ENCODE measurements at regions not wholly inside any gene's neighbourhood (a gene's known extent, or its start where the extent isn't known, plus 50 kb on each side); places are given as distances from the start of the nearest gene placed in this dataset.

GRCh38 chr4:18593297-18594002 lies 571.9 kb upstream of the LCORL start:
- no peaks in the 10 kb centered on the region for H3K9me3 Mint-ChIP-seq
- H3K4me1 Mint-ChIP-seq (ENCODE audit: low read depth), result peaks cover 8% of the 10 kb centered on the region
- no peak overlapping the region for H3K27ac Mint-ChIP-seq
- H3K4me3 Mint-ChIP-seq, result no peak overlapping the region
- intact Hi-C loops (cut with micrococcal nuclease), result loop anchor here (1.0 to 5.0 kb wide), 6 partner anchors 659 to 1044 kb away; partner anchors contain the start of gene MED28
- DNase-seq (ENCODE audit: low spot score), result peak; percentile 14
- H3K27me3 Mint-ChIP-seq (ENCODE audit: insufficient read depth), result no peaks in the 10 kb centered on the region
- H3K36me3 Mint-ChIP-seq (ENCODE audit: low read depth), result no peaks in the 10 kb centered on the region

GRCh38 chr4:18582841-18583240 lies 561.3 kb upstream of the LCORL start:
- H3K36me3 Mint-ChIP-seq (ENCODE audit: low read depth), result no peaks in the 10 kb centered on the region
- H3K4me1 Mint-ChIP-seq (ENCODE audit: low read depth), result no peaks in the 10 kb centered on the region
- no peaks in the 10 kb centered on the region for H3K9me3 Mint-ChIP-seq
- intact Hi-C loops (cut with micrococcal nuclease), result no loop called here
- no peak overlapping the region for H3K4me3 Mint-ChIP-seq
- no peak overlapping the region for H3K27ac Mint-ChIP-seq
- DNase-seq (ENCODE audit: low spot score), result no peak
- no peaks in the 10 kb centered on the region for H3K27me3 Mint-ChIP-seq (ENCODE audit: insufficient read depth)

- intact Hi-C loops (cut with micrococcal nuclease), result no loop called here
- no peaks in the 10 kb centered on the region for H3K27me3 Mint-ChIP-seq (ENCODE audit: insufficient read depth)
- no peak overlapping the region for H3K4me3 Mint-ChIP-seq
- H3K27ac Mint-ChIP-seq, result no peak overlapping the region
- H3K36me3 Mint-ChIP-seq (ENCODE audit: low read depth), result no peaks in the 10 kb centered on the region
- no peak for DNase-seq (ENCODE audit: low spot score)
- no peaks in the 10 kb centered on the region for H3K4me1 Mint-ChIP-seq (ENCODE audit: low read depth)
- H3K9me3 Mint-ChIP-seq, result no peaks in the 10 kb centered on the region
These were observed 556.8 kb upstream of the LCORL start for GRCh38 chr4:18578307-18578706.

GRCh38 chr4:18572481-18572880 lies 550.9 kb upstream of the LCORL start:
- no peak overlapping the region for H3K27ac Mint-ChIP-seq
- H3K27me3 Mint-ChIP-seq (ENCODE audit: insufficient read depth), result no peaks in the 10 kb centered on the region
- intact Hi-C loops (cut with micrococcal nuclease), result no loop called here
- DNase-seq (ENCODE audit: low spot score), result no peak
- H3K4me1 Mint-ChIP-seq (ENCODE audit: low read depth), result no peaks in the 10 kb centered on the region
- H3K36me3 Mint-ChIP-seq (ENCODE audit: low read depth), result no peaks in the 10 kb centered on the region
- H3K9me3 Mint-ChIP-seq, result no peaks in the 10 kb centered on the region
- no peak overlapping the region for H3K4me3 Mint-ChIP-seq

- DNase-seq (ENCODE audit: low spot score), result no peak
- Mint-ChIP-seq H3K4me3 (no peak overlapping the region), H3K9me3 (no peaks in the 10 kb centered on the region), H3K27me3 (ENCODE audit: insufficient read depth) (no peaks in the 10 kb centered on the region), H3K27ac (no peak overlapping the region), H3K4me1 (ENCODE audit: low read depth) (no peaks in the 10 kb centered on the region), H3K36me3 (ENCODE audit: low read depth) (no peaks in the 10 kb centered on the region)
- intact Hi-C loops (cut with micrococcal nuclease), result no loop called here
These were observed 549.8 kb upstream of the LCORL start for GRCh38 chr4:18571301-18571761.

- H3K27me3 Mint-ChIP-seq (ENCODE audit: insufficient read depth), result no peaks in the 10 kb centered on the region
These were observed 548.8 kb upstream of the LCORL start for GRCh38 chr4:18570370-18570769.

GRCh38 chr4:18568600-18568999 lies 547.0 kb upstream of the LCORL start:
- no peaks in the 10 kb centered on the region for H3K27me3 Mint-ChIP-seq (ENCODE audit: insufficient read depth)
- intact Hi-C loops (cut with micrococcal nuclease), result no loop called here
- H3K36me3 Mint-ChIP-seq (ENCODE audit: low read depth), result no peaks in the 10 kb centered on the region
- no peaks in the 10 kb centered on the region for H3K4me1 Mint-ChIP-seq (ENCODE audit: low read depth)
- H3K4me3 Mint-ChIP-seq, result no peak overlapping the region
- no peak overlapping the region for H3K27ac Mint-ChIP-seq
- no peak for DNase-seq (ENCODE audit: low spot score)
- peaks cover 4% of the 10 kb centered on the region for H3K9me3 Mint-ChIP-seq

More at GRCh38 chr4:18570370-18570769, 548.8 kb upstream of the LCORL start:
- intact Hi-C loops (cut with micrococcal nuclease), result no loop called here
- Mint-ChIP-seq H3K9me3 (peaks cover 4% of the 10 kb centered on the region), H3K4me1 (ENCODE audit: low read depth) (no peaks in the 10 kb centered on the region), H3K36me3 (ENCODE audit: low read depth) (no peaks in the 10 kb centered on the region), H3K27ac (no peak overlapping the region), H3K4me3 (no peak overlapping the region)
- no peak for DNase-seq (ENCODE audit: low spot score)

GRCh38 chr4:18566970-18567799 lies 545.6 kb upstream of the LCORL start:
- H3K36me3 Mint-ChIP-seq (ENCODE audit: low read depth), result no peaks in the 10 kb centered on the region
- DNase-seq (ENCODE audit: low spot score), result no peak
- peaks cover 6% of the 10 kb centered on the region for H3K9me3 Mint-ChIP-seq
- H3K27ac Mint-ChIP-seq, result no peak overlapping the region
- no peaks in the 10 kb centered on the region for H3K4me1 Mint-ChIP-seq (ENCODE audit: low read depth)
- H3K27me3 Mint-ChIP-seq (ENCODE audit: insufficient read depth), result no peaks in the 10 kb centered on the region
- no peak overlapping the region for H3K4me3 Mint-ChIP-seq
- intact Hi-C loops (cut with micrococcal nuclease), result no loop called here

- Mint-ChIP-seq H3K27me3 (ENCODE audit: insufficient read depth) (peaks cover 1% of the 10 kb centered on the region), H3K4me1 (ENCODE audit: low read depth) (no peaks in the 10 kb centered on the region), H3K9me3 (peaks cover 5% of the 10 kb centered on the region), H3K36me3 (ENCODE audit: low read depth) (no peaks in the 10 kb centered on the region), H3K4me3 (no peak overlapping the region), H3K27ac (no peak overlapping the region)
- DNase-seq (ENCODE audit: low spot score), result no peak
- intact Hi-C loops (cut with micrococcal nuclease), result no loop called here
These were observed 537.9 kb upstream of the LCORL start for GRCh38 chr4:18559492-18559891.

- H3K27me3 Mint-ChIP-seq (ENCODE audit: insufficient read depth), result peaks cover 1% of the 10 kb centered on the region
- H3K4me3 Mint-ChIP-seq, result no peak overlapping the region
- no peaks in the 10 kb centered on the region for H3K36me3 Mint-ChIP-seq (ENCODE audit: low read depth)
- DNase-seq (ENCODE audit: low spot score), result no peak
- no peak overlapping the region for H3K27ac Mint-ChIP-seq
- H3K9me3 Mint-ChIP-seq, result no peaks in the 10 kb centered on the region
- H3K4me1 Mint-ChIP-seq (ENCODE audit: low read depth), result no peaks in the 10 kb centered on the region
- intact Hi-C loops (cut with micrococcal nuclease), result no loop called here
These were observed 534.8 kb upstream of the LCORL start for GRCh38 chr4:18556402-18556801.

GRCh38 chr4:18540349-18540748 lies 518.8 kb upstream of the LCORL start:
- H3K27ac Mint-ChIP-seq, result no peak overlapping the region
- H3K4me3 Mint-ChIP-seq, result no peak overlapping the region
- DNase-seq (ENCODE audit: low spot score), result no peak
- H3K9me3 Mint-ChIP-seq, result no peaks in the 10 kb centered on the region
- no peaks in the 10 kb centered on the region for H3K27me3 Mint-ChIP-seq (ENCODE audit: insufficient read depth)
- H3K4me1 Mint-ChIP-seq (ENCODE audit: low read depth), result no peaks in the 10 kb centered on the region
- intact Hi-C loops (cut with micrococcal nuclease), result no loop called here
- no peaks in the 10 kb centered on the region for H3K36me3 Mint-ChIP-seq (ENCODE audit: low read depth)

GRCh38 chr4:18538121-18538520 lies 516.6 kb upstream of the LCORL start:
- Mint-ChIP-seq H3K27me3 (ENCODE audit: insufficient read depth) (no peaks in the 10 kb centered on the region), H3K4me1 (ENCODE audit: low read depth) (no peaks in the 10 kb centered on the region), H3K4me3 (no peak overlapping the region), H3K9me3 (no peaks in the 10 kb centered on the region), H3K27ac (no peak overlapping the region), H3K36me3 (ENCODE audit: low read depth) (no peaks in the 10 kb centered on the region)
- no peak for DNase-seq (ENCODE audit: low spot score)
- intact Hi-C loops (cut with micrococcal nuclease), result no loop called here

- Mint-ChIP-seq H3K27ac (no peak overlapping the region), H3K36me3 (ENCODE audit: low read depth) (no peaks in the 10 kb centered on the region), H3K4me1 (ENCODE audit: low read depth) (no peaks in the 10 kb centered on the region), H3K4me3 (no peak overlapping the region), H3K27me3 (ENCODE audit: insufficient read depth) (no peaks in the 10 kb centered on the region), H3K9me3 (no peaks in the 10 kb centered on the region)
- DNase-seq (ENCODE audit: low spot score), result no peak
- intact Hi-C loops (cut with micrococcal nuclease), result no loop called here
These were observed 514.9 kb upstream of the LCORL start for GRCh38 chr4:18536428-18536827.

Data from activated T-helper 1 cell treated with anti-CD3 and anti-CD28 coated beads, Interleukin-12 subunit alpha, Interleukin-12 subunit beta, Interleukin-2, Interleukin-4 antibody, amounts not matched to agents 30 ng/mL and 10 ng/mL and 1 ng/mL, durations not matched to agents 14 hours and 24 hours and 36 hours (primary cell).